ENCODE measurements at regions not wholly inside any gene's neighbourhood (a gene's known extent, or its start where the extent isn't known, plus 50 kb on each side); places are given as distances from the start of the nearest gene placed in this dataset.

DNA sequence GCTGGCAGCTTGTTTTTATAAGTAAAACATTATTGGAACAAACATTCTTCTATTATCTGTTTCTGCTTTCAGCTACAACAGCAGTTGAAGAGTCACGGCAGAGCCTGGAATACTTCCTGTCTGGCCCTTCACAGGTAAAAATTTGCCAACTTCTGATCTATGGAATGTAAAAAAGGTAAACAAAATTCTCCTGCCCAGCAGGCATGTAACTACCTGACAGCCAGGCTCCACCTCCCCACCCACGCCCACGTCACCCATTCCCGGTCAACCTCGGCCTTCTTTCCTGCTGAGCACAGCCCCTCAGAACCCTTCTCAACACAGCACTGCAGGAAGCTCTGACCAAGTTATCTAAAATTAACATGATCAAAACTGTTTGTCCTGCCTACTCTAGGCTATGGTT, 166.0 kb downstream of the DLL1 start:
- TF ChIP-seq, protein P1, sequence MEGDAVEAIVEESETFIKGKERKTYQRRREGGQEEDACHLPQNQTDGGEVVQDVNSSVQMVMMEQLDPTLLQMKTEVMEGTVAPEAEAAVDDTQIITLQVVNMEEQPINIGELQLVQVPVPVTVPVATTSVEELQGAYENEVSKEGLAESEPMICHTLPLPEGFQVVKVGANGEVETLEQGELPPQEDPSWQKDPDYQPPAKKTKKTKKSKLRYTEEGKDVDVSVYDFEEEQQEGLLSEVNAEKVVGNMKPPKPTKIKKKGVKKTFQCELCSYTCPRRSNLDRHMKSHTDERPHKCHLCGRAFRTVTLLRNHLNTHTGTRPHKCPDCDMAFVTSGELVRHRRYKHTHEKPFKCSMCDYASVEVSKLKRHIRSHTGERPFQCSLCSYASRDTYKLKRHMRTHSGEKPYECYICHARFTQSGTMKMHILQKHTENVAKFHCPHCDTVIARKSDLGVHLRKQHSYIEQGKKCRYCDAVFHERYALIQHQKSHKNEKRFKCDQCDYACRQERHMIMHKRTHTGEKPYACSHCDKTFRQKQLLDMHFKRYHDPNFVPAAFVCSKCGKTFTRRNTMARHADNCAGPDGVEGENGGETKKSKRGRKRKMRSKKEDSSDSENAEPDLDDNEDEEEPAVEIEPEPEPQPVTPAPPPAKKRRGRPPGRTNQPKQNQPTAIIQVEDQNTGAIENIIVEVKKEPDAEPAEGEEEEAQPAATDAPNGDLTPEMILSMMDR (conservative IDR thresholded peaks at IDR 0.05; ENCODE audit: low read depth) = no peak
- peak; percentile 86 for DNase-seq (ENCODE audit: low spot score)
- ChIA-PET POLR2A (ENCODE audit: low non-redundant PET) (no interaction called here), CTCF (interaction anchor here (0.5 kb wide), 1 partner anchor 1186 kb away, joined by 3 read pairs; no protein-coding TSS in a partner anchor)
- H3K27ac ChIP-seq = peak overlapping the region; percentile 68

DNA sequence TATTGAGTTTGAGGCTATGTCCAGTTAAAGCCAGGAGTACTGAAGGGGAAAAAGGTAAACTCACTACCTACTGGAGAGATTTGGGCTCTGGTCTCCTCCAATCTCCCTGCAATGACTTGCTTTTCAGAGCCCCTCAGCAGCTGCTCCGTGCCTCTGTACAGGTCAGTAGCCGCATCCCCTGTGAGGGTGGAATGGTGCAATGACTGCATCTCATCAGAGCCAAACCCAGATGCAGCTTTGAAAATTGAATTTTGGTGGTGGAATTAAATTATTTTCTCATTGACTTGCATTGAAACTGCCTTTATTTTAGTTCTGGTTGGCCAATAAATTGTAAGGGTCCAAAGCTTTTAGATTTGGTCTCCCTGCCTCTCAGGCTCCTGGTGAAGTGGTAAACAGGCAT, 166.7 kb downstream of the DLL1 start:
- POLR2A ChIA-PET (ENCODE audit: low non-redundant PET) = no interaction called here
- TF ChIP-seq, protein P1 (conservative IDR thresholded peaks at IDR 0.05; ENCODE audit: low read depth) = no peak
- no peak for DNase-seq (ENCODE audit: low spot score)
- peak overlapping the region; percentile 48 for H3K27ac ChIP-seq
- CTCF ChIA-PET = interaction anchor here (0.7 kb wide), 1 partner anchor 21 kb away, joined by 3 read pairs; no protein-coding TSS in a partner anchor

DNA sequence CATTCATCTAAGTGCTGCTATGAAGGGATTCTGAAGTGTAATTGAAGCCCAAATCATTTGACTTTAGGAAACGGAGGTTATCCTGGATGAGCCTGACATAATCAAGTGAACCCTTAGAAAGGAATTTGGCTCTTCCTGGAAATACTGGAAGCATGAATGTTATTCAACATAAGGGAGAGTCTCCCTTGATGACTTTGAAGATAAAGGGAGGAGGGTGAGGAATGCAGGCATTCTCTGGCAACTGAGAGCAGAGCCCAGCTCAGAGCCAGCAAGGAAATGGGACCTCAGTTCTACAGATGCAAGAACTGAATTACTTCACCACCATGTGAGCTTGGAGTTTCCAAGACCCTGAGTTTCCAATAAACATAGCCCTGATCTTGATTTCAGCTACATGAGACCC, 168.2 kb downstream of the DLL1 start:
- TF ChIP-seq, protein P1 (conservative IDR thresholded peaks at IDR 0.05; ENCODE audit: low read depth) = no peak
- no peak for DNase-seq (ENCODE audit: low spot score)
- ChIA-PET POLR2A (ENCODE audit: low non-redundant PET) (no interaction called here), CTCF (no interaction called here)
- H3K27ac ChIP-seq = no peak overlapping the region

DNA sequence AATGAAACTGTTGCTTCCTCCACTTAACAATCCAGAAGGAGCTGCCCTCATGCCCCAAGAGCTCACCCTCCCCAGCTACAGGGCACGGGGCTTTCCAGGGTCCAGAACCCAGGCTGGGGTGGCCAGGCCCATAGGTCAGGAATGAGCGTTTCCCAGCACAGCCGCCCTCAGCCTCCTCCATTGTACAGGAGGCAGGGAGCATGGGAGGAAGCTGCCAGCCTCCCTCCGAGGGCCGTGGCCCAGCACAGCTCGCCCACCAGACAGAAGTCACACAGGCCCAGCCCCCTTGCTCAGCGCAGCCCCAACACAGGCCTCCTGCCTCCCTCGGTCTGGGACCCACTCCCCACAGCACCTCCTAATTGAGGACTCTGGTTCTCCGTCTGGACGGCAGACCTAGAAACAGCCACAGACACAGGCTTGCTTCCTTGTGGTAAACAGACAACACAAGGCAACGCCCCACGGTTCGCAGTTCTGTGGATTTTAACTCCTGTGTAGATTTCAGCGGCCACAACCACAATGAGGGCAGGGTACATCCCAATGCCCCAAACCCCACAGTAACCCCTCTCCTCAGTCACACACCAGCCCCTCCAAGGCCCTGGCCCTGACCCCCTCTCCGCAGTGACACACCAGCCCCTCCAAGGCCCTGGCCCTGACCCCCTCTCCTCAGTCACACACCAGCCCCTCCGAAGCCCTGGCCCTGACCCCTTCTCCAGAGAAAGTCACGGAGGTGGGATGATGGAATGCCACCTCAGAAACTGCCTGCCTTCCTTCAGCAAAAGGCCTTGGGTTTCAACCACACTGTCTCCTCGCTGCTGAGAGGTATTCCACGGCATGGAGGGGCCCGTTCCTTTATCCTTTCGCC, 173.5 kb downstream of the DLL1 start:
- CTCF ChIA-PET = no interaction called here

DNA sequence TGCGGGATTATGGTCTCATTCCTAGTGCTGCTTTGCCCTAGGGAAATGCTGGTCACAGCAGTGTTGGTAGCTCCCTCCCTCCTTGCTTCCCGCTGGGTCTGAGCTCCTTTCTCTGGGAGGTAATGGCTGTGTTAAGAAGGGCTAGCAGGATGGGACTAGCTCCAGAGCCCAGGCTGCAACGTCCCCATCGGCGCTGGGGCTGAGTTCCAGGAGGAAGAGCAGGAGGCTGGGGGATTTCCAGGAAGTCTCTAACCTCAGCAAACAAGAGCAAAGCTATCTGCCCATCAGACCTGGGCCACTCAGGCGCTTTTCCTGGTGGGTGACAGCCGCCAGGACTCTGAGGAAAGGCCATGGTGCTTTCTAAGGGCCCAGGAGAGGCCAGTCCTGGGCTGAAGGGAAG, 174.2 kb downstream of the DLL1 start:
- ChIA-PET POLR2A (ENCODE audit: low non-redundant PET) (no interaction called here), CTCF (no interaction called here)
- H3K27ac ChIP-seq = no peak overlapping the region
- TF ChIP-seq, protein P1 (conservative IDR thresholded peaks at IDR 0.05; ENCODE audit: low read depth) = no peak
- DNase-seq (ENCODE audit: low spot score) = no peak

More for the DNA sequence above, 173.5 kb downstream of the DLL1 start:
- no peak overlapping the region for H3K27ac ChIP-seq
- DNase-seq (ENCODE audit: low spot score) = no peak
- TF ChIP-seq, protein P1 (conservative IDR thresholded peaks at IDR 0.05; ENCODE audit: low read depth) = no peak
- POLR2A ChIA-PET (ENCODE audit: low non-redundant PET) = no interaction called here

DNA sequence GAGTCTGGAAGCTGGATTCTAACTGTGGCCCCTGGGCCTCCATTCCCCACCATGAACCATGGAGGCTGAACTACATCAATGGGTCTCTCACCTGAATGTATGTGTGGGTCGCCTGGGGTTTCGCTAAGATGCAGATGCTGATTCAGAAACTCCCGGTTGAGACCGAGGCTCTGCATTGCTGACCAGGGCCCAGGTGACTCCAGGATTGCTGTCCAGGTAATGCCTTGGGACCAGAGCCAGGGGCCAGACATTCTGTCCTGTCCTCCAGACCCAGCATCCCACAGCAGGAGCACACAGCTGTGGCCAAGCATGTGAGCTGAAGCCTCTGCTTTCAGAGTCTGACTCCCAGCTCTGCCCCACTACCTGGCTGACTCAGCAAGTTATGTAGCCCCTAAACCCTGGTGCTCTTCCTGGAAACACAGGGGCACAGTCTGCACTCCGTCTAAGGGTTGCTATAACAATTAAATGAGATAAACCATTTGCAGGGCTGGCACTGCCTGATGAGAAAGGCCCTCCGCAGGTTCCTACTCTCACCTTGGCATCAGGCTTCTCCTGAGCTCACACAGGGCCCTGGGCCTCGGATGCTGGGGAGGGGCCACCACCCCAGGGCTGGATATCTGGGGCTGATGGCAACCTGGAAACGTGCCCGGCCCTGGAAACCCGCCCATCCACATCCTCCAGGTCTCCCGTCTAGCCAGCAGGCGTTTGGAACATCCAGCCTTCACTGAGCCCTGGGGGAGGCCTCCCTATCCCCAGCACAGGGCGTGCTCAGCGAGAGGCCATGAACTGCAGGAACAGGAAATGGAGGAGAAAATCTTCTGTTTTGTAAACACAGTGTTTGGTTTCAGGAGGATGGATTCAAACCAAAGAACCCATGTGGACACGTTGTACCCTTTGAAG, 175.7 kb downstream of the DLL1 start:
- DNase-seq (ENCODE audit: low spot score) = no peak
- TF ChIP-seq, protein P1 (conservative IDR thresholded peaks at IDR 0.05; ENCODE audit: low read depth) = no peak
- no peak overlapping the region for H3K27ac ChIP-seq
- ChIA-PET POLR2A (ENCODE audit: low non-redundant PET) (no interaction called here), CTCF (no interaction called here)

All from RWPE1 (cell line).